Heart left ventricle (tissue), 13 donors: ENCODE measurements at regions not wholly inside any gene's neighbourhood (a gene's known extent, or its start where the extent isn't known, plus 50 kb on each side); places are given as distances from the start of the nearest gene placed in this dataset.

Experiments
- POLR2A ChIP-seq, 2 donors: fragments of 450-650 bp; IDR thresholded peaks; one replicate each; pipeline ENCODE4 v1.6.1; 2017; ENCODE audit warnings: antibody characterized with exemption in 2 of 2, mild to moderate bottlenecking in 2 of 2, moderate library complexity in 2 of 2
- TF ChIP-seq, protein P1 (sequence below), 12 donors: fragments of 200-600 bp; sonication (generic) in 4 of 12; IDR thresholded peaks; one replicate each; pipeline versions ENCODE4 v1.5.0 to v1.8.0; 2018 to 2022; ENCODE audit warnings: antibody characterized with exemption in 12 of 12, mild to moderate bottlenecking in 5 of 12
- donor health status: ischemic (EF 13 %, LVEDD 7.1; RV severe dilation, severe dysfunction).
- donor health status: DM: no; HTN: yes; CAD: no.
- donor health status: DM: no; HTN: no; CAD: no.
- donor health status: ischemic (EF 25% LVEDD 6.9; RV normal size, moderate dysfunction).
- donor health status: ischemic (EF 25% LVEDD 5.7; RV mildly dilated, moderate dysfunction).
- donor health status: ischemic (EF 35%, LVEDD 5.7; RV mildly dilated, moderate dysfunction).
- donor health status: nonischemic (EF 11% LVEDD 7.7; RV severe dilation, severe dysfunction).
- donor health status: DM: yes; HTN: yes; CAD: no.
- donor health status: PGD.
- donor health status: ischemic (EF 29% LVEDD 5.4; RV normal size, mild dysfunction).
- donor health status: nonischemic (EF 23%, LVEDD 6.1; RV moderate dilation, normal function).

DNA sequence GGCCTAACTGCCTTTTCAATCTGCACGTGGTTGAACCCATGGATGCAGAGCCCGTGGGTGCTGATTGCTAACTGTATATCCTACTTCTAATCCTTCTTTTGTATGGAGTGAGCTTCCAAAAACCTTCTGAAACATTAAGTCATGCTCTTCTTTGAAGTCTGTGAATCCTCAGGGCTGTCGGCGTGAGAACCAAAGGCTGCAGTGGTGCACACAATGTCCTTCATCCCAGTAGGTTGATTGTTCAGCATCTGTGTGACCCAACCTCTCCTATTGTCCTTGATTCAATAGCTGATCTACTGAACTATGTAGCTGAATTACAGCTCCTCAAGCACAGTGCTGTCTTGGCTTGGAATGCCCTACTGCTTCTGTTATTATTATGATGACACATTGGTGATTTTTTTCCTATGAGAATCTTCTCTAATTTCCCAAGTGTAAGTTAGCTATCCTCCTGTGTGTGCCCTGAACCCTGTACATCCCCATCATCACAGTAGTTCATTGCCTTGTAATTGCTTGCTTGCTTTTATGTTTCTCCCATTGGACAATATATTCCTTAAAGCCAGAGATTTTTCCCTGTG is 294.6 kb downstream of the TRIML1 start:
- TF ChIP-seq, protein P1, sequence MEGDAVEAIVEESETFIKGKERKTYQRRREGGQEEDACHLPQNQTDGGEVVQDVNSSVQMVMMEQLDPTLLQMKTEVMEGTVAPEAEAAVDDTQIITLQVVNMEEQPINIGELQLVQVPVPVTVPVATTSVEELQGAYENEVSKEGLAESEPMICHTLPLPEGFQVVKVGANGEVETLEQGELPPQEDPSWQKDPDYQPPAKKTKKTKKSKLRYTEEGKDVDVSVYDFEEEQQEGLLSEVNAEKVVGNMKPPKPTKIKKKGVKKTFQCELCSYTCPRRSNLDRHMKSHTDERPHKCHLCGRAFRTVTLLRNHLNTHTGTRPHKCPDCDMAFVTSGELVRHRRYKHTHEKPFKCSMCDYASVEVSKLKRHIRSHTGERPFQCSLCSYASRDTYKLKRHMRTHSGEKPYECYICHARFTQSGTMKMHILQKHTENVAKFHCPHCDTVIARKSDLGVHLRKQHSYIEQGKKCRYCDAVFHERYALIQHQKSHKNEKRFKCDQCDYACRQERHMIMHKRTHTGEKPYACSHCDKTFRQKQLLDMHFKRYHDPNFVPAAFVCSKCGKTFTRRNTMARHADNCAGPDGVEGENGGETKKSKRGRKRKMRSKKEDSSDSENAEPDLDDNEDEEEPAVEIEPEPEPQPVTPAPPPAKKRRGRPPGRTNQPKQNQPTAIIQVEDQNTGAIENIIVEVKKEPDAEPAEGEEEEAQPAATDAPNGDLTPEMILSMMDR (IDR thresholded peaks at IDR 0.05): no peak
- no peak for TF ChIP-seq POLR2A (IDR thresholded peaks at IDR 0.05)
